ENCODE measurements at regions not wholly inside any gene's neighbourhood (a gene's known extent, or its start where the extent isn't known, plus 50 kb on each side); places are given as distances from the start of the nearest gene placed in this dataset.

DNA sequence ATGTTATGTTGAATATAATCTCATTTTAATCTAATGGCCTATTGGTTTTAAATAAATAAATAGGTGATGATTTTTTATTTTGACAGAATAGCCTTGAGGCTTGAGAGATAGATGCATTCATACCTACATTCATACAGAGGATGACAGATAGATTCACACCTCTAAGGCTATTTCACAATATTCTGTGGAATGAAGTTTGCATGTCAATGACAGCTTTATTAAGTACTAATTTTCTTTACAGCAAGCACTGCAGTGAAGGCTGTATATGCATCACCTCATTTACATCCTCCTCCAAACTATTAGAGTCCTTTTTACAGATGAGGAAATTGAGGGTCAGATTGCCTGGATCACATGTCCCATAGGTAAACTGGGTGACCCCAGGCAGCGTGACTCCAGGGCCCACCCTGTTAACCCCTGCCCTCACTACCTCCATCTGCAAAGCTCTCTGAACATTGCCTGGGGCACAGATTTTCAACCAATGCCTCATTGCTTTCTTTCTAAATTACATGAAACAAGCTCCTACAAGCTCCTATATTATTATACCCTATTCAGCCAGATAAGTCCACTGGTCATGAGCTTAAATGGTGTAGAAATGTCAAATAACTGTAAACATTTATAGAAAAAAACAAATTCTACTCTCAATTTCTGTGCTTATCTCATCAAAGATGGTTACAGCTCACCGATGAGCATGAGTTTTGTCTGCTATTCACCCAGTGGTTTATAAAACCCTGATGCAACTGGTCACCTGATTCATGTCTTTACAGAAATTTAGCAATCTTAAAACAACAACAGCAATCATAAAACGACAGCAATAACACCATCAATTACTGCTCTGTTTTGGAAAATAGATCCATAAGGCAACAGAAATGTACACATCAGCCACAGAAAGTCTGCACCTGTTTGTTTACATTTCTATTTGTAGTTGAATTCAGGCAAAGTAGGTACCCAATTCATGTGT is 338.0 kb downstream of the NSG2 start:
- Histone ChIP-seq H3K4me1 (ENCODE audit: control insufficient read depth, extremely low read depth, insufficient read depth, low read length) (no peaks in the 10 kb centered on the region), H3K4me2 (ENCODE audit: extremely low read depth, insufficient read depth, low read length) (no peak overlapping the region), H3K9ac (ENCODE audit: insufficient read depth, low read length) (no peak overlapping the region), H3K79me2 (ENCODE audit: control insufficient read depth, insufficient read depth, low read length) (no peaks in the 10 kb centered on the region), H3K9me3 (ENCODE audit: control insufficient read depth, insufficient read depth, low read depth, low read length) (no peaks in the 10 kb centered on the region), H3K4me3 (replicated peaks in 1 of 4; ENCODE audit: control extremely low read depth in 1 of 4, insufficient read depth in 1 of 4, low read depth in 3 of 4, low read length in 4 of 4) (no peak overlapping the region), H3K36me3 (ENCODE audit: control insufficient read depth, insufficient read depth, low read length) (no peaks in the 10 kb centered on the region), H3K27me3 (ENCODE audit: control insufficient read depth, insufficient read depth, low read length) (no peaks in the 10 kb centered on the region), H2AFZ (ENCODE audit: low read length) (no peak overlapping the region), H4K20me1 (ENCODE audit: control insufficient read depth, extremely low read depth, insufficient read depth, low read length) (no peaks in the 10 kb centered on the region), H3K27ac (ENCODE audit: insufficient read depth, low read length) (no peak overlapping the region)
- peak in 1 of 2 donors; percentile 31 for DNase-seq (ENCODE audit: low read depth in 2 of 2)
- no peak for TF ChIP-seq CTCF (conservative IDR thresholded peaks at IDR 0.05 in 1 of 2, IDR thresholded peaks at IDR 0.05 in 1 of 2; ENCODE audit: low read depth in 1 of 2, low read length in 2 of 2)
- TF ChIP-seq EZH2 (IDR thresholded peaks at IDR 0.05; ENCODE audit: low read length, missing control alignments): no peak

- Histone ChIP-seq H3K27me3 (ENCODE audit: control insufficient read depth, insufficient read depth, low read length) (no peaks in the 10 kb centered on the region), H2AFZ (ENCODE audit: low read length) (no peak overlapping the region), H3K79me2 (ENCODE audit: control insufficient read depth, insufficient read depth, low read length) (no peaks in the 10 kb centered on the region), H3K4me2 (ENCODE audit: extremely low read depth, insufficient read depth, low read length) (no peak overlapping the region), H3K9me3 (ENCODE audit: control insufficient read depth, insufficient read depth, low read depth, low read length) (no peaks in the 10 kb centered on the region), H3K9ac (ENCODE audit: insufficient read depth, low read length) (no peak overlapping the region), H3K27ac (ENCODE audit: insufficient read depth, low read length) (no peak overlapping the region), H3K36me3 (ENCODE audit: control insufficient read depth, insufficient read depth, low read length) (no peaks in the 10 kb centered on the region), H4K20me1 (ENCODE audit: control insufficient read depth, extremely low read depth, insufficient read depth, low read length) (no peaks in the 10 kb centered on the region), H3K4me1 (ENCODE audit: control insufficient read depth, extremely low read depth, insufficient read depth, low read length) (no peaks in the 10 kb centered on the region), H3K4me3 (replicated peaks in 1 of 4; ENCODE audit: control extremely low read depth in 1 of 4, insufficient read depth in 1 of 4, low read depth in 3 of 4, low read length in 4 of 4) (no peak overlapping the region)
- DNase-seq (ENCODE audit: low read depth in 2 of 2): peak; percentile 83 to 90
- TF ChIP-seq EZH2 (IDR thresholded peaks at IDR 0.05; ENCODE audit: low read length, missing control alignments) (no peak), CTCF (conservative IDR thresholded peaks at IDR 0.05 in 1 of 2, IDR thresholded peaks at IDR 0.05 in 1 of 2; ENCODE audit: low read depth in 1 of 2, low read length in 2 of 2) (no peak)
Measured at GRCh38 chr5:174384509-174384947, 339.0 kb downstream of the NSG2 start.

DNA sequence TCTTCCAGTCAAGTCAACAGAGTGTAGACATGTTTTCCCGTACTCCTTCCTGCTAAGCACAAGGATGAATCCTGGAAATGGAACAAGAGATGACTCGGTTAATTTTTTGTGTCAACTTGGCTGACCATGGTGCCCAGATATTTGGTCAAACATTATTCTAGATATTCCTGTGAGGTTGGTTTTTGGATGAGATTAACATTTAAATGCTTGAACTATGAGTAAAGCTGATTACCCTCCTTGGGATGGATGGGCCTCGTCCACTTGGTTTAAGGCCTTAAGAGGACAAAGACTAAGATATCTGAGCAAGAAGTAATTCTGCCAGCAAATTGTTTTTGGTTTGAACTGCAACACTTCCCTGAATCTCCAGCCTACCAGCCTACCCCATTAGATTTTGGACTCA is 338.1 kb upstream of the MSX2 start:
- Histone ChIP-seq H3K36me3 (ENCODE audit: control insufficient read depth, insufficient read depth, low read length) (no peaks in the 10 kb centered on the region), H3K4me3 (replicated peaks in 1 of 4; ENCODE audit: control extremely low read depth in 1 of 4, insufficient read depth in 1 of 4, low read depth in 3 of 4, low read length in 4 of 4) (no peak overlapping the region), H3K4me1 (ENCODE audit: control insufficient read depth, extremely low read depth, insufficient read depth, low read length) (no peaks in the 10 kb centered on the region), H3K27me3 (ENCODE audit: control insufficient read depth, insufficient read depth, low read length) (no peaks in the 10 kb centered on the region), H3K9ac (ENCODE audit: insufficient read depth, low read length) (no peak overlapping the region), H3K9me3 (ENCODE audit: control insufficient read depth, insufficient read depth, low read depth, low read length) (no peaks in the 10 kb centered on the region), H2AFZ (ENCODE audit: low read length) (no peak overlapping the region), H3K79me2 (ENCODE audit: control insufficient read depth, insufficient read depth, low read length) (no peaks in the 10 kb centered on the region), H4K20me1 (ENCODE audit: control insufficient read depth, extremely low read depth, insufficient read depth, low read length) (no peaks in the 10 kb centered on the region), H3K27ac (ENCODE audit: insufficient read depth, low read length) (no peak overlapping the region), H3K4me2 (ENCODE audit: extremely low read depth, insufficient read depth, low read length) (no peak overlapping the region)
- TF ChIP-seq CTCF (conservative IDR thresholded peaks at IDR 0.05 in 1 of 2, IDR thresholded peaks at IDR 0.05 in 1 of 2; ENCODE audit: low read depth in 1 of 2, low read length in 2 of 2) (no peak), EZH2 (IDR thresholded peaks at IDR 0.05; ENCODE audit: low read length, missing control alignments) (no peak)
- DNase-seq (ENCODE audit: low read depth in 2 of 2): peak; percentile 20 to 95
